Hypothalamus (tissue), 51 donors: ENCODE measurements at regions not wholly inside any gene's neighbourhood (a gene's known extent, or its start where the extent isn't known, plus 50 kb on each side); places are given as distances from the start of the nearest gene placed in this dataset.
A peak's percentile ranks its signal among the peaks of the same experiment; 100 is the strongest.

Experiments used
- DNase-seq, 51 donors: peaks; one replicate each; lab custom pipeline; 2025; lab: John Stamatoyannopoulos, UW

DNA sequence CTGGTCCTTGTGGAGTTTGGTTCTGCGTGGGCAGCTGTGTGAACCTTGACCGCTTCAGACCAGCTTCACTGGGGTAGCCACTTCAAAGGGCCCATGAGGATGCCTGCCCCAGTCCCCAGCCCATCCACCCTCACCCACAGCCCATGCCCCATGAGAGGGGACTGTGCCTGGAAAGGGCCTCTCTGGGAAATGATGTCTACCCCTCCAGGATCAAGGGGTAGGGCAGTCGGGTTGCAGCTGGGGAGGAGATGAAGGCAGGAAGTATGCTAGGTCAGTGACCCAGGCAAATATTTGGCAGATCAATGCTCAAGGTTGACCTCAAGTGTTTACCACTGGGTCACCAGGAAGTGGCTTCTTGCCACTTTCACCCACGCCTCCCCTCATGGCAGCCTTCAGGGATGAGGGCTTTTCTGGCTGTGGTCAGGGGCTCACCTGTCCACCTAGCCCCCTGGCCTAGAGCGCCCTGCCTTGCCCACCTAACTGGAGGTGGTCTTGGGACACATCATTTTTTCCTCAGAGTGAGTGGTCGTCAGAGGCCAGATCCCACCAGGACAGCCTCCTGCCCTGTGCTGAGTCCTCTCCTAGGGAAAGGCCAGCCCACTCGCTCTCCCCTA, 109.5 kb downstream of the SNX5 start:
- DNase-seq: no peak

DNA sequence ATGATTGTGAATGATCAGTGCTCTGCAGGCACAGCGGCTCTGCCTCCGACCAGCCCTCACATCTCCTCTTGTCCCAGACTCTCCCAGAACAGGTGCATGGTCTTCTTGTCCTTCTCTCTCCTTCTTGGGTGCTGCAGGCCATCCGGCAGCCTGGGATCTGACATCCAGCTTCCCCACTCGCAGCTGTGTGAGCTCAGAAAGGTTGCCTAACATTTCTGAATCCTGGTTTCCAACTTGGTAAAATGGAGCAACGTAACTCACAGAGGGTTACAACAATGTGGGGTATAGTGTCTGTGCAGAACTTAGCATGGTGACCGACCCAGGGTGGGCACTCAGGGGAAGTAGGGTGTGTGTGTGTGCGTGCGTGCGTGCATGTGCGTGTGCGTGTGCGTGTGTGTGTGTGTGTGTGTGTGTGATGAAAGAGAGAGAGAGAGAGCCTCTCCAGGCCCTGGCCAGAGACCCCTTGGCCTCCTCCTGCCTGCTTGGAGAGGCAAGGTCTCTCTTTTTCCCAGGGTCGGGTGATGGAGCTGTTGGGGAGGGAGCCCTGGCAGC, 110.1 kb downstream of the SNX5 start:
- no peak for DNase-seq

DNA sequence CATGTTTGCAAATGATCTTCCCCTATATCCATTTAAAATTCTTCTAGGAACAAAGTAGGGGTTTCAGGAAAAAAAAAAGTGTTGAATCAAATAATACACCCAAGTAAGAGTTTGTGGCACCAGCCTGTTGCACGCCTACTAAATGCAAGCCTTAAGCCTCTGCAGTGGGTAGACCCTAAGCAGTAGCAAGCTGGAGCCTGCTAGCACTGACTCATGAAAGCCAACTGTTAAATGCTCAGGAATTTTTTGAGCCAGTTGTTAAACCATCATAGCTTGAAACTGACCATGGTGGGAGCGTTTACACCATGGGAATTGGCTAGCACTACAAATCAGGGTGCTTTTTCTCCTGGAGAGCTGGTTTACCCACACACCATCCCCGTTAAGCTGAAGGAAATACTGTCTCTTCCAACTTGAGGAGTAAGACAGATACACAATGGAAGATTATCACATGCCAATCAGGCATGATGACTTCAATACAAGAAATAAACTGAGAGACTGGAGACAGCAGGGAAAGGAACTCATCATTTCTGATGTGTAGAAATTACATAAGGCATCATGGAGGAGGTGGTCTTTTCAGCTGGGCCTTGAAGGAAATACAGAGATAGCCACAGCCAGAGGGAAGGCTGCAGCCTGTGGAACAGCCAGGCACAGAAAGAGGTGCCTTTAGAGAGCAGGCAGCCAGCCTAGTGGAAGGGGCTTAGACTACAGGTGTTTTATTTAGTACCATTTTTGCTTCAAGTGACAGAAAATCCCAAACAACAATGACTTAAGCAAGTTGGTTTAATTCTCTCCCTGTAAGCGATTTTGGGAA, 110.8 kb downstream of the SNX5 start:
- DNase-seq: no peak

DNA sequence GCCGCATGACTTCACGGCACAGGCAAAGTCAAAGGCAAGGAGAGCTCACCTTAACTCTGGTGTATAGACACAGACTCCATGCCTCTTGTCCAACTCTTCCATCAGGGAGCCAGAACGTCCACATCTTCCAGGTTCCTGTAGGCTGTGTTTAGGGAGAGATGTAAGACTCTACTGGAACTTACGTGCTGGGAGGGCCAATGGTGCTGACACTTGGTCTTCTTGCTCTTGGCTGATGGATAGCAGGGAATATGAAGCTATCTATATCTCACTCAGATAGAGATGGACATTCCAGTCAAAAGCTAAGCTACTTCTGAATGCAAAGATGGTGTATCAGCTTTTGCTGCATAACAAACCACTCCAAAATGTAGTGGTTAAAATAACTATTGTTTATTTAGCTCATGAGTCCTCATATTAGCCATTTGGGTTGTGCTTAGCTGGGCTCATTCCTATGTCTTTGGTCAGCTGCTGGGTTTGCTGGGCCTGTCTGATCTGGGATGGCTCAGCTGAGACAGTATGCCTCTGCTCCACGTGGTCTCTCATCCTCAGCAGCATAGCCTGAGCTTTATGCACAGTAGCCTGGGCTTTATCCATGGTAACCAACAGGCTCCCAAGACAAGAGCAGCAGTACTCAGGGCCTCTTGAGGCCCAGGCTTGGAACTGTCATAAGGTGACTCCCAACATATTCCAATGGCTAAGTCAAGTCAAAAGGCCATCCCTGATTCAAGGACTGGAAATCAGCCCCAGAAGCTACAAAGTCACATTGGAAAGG, 111.6 kb downstream of the SNX5 start:
- DNase-seq: no peak

DNA sequence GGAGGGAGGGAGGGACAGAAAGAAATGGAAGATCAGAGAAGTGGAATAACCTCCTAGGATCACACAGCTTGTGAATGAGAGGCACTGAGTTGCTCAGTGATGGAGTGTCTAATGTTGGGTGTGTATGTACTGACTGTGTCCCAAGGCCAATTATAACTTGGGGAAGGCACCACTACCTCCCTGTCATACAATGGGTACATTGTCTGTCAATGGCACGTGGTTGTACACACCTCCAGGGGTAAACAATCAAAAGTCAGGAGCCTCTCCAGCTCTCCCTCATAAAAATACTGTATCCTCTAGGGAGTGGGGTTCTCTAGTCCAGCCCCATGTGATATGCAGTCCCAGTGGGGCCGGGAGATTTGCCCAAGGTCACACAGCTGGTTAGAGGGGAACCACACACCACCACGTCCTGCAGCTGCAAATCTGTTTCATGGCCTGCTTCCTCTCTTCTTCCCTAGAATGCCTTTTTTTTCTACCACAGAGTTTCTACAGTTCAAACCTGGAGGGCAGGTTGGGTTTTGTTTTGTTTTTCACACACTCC, 112.5 kb downstream of the SNX5 start:
- DNase-seq: no peak

DNA sequence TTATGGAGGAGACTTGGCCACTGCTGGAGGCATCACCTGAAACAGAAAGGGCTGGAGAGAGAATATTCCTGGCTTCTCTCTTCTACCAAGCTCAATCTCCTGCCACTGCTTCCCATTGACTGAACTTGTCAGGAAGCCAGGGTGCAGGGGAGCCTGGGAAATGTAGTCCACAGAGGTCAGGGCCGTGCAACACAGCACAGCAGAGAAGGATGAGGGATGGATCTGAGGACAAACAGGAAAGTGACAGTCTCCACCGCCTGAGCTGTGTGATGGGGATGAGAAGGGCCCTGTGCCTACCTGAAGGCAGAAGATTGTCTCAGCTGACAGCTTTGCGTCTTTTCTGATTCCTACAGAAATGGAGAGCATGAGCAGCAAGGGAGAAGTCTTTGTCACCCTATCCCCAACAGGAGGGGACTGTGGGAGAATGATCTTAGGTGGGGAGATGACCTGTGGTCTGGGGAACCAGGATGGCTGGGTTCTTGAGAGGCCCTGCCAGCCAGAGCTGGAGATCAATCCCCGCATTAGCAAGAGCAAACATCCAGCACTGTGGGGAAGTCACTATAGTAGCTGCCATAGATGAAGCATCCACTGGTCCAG, 114.2 kb downstream of the SNX5 start:
- peak in 32 of 51 donors; percentile 4 to 65 (median 27) for DNase-seq

DNA sequence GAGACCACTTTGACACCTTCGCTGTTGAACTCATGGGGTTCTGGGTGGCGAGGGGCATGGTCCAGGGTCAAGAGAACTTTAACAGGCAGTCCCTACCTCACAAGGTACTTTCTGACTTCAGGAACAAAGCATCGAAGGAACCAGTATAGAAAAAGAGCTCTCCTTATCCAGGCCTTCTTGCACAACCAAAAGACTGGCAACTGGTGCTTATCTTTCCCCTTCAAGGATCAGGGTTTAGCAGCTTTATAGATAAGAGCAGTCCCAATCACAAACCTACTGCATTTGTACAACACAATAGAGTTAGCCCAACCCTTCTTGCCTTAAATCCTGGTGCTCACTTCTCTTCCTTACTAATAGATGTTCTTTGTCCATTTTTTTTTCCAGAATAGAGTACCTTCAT, 116.3 kb downstream of the SNX5 start:
- DNase-seq: no peak

DNA sequence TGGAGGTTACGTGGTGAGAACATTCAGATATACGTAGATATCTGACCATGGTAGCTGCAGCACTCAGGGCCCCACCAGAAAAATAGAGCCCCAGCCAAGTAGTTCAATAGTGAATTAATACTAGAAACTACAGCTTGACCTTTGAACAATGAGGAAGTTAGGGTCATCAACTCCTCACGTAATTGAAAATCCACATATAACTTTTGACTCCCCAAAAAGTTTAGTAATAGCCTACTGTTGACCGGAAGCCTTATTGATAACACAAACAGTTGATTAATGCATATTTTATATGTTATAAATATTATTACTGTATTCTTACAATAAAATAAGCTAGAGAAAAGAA, 117.9 kb downstream of the SNX5 start:
- no peak for DNase-seq

DNA sequence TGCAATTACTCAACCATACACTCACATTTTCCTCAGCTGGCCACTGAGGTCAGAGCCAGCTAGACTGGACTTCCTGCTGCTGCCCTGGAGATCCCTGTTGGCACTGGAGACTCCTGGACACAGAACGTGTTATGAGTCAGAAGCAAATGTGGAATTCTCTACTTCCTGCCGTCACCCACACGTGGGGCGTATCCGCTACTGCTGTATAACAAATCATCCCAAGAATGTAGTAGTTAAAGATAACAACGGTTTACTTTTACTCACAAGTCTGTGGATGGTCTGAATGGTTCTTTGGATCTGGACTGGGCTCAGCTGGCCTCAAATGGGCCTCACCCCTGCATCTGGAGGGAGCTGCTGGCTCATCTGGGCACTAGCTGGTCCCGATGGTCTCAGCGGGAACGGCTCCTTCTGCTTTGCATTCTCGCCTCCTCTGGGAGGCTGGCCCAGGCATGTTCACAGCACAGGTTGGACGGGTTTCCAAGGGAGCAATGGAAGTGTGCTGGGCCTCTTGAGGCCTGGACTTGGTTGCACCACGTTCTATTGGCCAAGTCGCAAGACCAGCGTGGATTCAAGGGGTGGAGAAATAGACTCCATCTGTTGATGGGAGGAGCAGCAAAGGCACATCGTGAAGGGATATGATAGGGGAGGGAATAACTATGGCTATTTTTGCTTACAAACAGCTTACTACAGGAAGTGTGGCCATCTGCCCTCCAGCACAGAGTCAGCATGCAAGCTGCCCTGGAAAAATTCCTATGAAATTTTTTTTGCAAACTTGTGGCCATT, 118.5 kb downstream of the SNX5 start:
- DNase-seq: no peak

DNA sequence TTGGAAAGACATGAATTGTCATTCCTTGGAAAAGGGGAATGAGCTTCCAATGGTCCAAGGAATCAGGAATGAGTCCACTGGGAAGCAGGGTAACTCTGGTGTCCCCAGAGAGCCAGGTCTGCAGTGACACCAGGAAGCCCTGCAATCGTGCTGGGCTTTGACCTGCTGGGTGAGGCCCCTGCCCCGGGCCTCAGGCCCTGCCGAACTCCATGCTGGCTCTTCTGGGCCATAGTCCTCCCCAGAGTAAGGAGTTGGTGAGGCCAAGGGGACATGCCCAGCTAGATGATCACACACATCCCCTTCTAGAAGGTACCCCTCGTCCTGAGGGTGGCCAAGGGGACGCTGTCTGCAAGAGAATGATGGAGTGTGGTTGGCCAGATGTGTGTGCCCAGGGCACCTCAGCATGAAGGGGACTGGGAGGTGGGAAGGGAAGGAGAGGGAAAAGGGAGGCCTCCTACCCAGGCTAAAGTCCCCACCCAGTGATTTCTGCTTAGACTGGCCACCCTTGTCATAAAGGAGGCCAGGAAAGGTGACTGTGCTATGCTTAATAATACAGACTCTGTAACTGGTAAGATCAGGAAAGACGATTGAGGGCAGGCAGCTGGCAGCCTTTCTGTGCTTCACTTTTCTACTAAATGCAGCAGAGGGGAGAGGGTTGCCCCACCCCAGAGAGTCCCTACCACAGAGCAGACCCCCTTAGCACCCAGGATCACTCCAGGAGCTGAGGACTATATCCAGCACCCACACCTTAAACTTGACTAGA, 119.3 kb downstream of the SNX5 start:
- DNase-seq: no peak

DNA sequence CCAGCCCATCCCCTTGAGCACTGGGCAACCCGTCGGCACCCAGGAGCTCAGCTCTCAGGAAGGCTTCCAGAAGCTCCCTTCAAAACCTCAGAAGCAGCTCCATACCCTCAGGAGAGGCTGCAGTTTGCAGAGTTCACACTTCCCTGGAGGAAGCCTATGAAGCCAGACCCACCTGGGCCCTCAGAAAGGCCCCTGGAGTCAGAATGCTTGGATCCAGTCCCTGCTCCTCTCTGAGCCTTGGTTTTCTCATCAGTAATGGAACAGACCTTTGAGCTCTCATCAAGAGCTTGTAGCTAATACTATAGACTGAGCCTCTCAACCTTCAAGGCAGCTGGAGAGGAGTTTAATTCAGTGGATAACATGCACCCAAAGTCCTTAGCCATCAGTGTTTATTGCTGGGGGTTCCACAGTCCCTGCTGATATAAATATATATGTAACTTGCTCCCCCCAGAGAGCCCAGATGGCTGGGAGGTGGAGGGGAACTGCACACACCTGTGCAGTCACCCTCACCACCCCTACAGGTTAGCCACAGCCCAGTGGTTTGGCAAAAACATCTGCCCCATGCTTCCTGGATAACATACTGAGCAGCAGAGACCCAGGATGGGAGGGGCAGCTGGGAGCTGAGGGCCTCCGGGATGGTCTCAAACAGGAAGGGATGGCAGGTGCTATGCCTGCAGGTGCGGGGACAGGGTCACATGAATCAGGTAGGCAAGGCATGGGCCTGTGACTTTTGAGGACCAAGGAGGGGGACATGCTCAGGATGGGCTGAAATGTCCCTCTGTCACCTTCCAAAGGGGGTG, 120.1 kb downstream of the SNX5 start:
- no peak for DNase-seq

DNA sequence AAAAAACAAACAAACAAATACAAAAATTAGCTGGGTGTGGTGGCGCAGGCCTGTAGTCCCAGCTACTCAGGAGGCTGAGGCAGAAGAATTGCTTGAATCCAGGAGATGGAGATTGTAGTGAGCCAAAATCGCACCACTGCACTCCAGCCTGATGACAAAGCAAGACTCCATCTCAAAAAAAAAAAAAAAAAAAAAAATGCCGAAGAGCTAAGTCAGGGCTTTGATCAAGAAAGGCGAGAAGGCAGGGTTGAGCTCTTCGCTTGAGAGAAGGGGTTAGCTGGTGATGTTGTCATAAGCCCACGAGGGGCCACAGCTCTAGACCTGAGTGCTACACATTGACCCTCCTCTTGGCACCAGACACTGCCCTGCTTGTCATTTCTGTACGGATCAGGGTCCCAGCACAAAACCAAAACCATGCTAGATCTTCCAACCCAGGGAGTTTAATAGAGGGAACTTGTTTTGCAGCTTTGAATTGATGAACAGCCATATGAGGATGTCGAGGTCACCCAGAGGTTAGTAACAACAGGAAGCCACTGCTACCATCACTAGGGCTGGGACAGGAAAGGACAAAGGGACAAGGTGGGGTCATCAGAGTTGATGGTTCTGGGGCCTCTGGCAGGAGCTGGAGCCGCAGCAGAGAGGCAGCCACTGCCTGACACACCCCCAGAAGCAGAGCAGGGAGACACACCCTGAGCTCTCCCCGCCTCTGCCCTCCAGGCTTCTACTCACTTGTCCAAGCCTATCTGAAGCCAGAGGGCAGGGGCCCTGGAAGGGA, 122.7 kb downstream of the SNX5 start:
- DNase-seq: no peak

DNA sequence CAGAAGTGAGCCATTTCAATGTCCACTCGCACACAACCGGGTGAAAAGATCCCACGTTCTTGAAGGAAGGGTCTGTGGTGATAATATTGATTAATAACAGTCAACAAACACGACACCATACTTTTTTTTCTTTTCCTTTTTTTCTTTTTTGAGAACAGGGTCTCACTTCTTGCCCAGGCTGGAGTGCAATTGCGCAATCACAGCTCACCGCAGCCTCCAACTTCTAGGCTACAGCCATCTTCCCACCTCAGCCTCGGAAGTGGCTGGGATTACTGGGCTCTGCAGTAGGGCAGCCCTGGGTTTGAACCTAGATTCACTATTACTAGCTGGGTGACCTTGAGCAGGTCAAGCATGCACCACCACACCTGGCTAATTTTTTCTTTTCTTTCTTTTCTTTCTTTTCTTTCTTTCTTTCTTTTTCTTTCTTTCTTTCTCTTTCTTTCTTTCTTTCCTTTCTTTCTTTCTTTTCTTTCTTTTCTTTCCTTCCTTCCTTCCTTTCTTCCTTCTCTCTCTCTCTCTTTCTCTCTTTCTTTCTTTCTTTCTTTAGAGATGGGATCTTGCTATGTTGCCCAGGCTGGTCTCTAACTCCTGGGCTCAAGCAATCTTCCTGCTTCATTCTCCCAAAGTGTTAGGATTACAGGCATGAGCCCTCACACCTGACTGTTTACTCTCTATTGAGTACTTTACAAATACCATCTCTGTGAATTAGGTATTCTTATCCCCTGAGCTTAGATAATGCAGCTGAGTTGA, 123.9 kb downstream of the SNX5 start:
- no peak for DNase-seq

DNA sequence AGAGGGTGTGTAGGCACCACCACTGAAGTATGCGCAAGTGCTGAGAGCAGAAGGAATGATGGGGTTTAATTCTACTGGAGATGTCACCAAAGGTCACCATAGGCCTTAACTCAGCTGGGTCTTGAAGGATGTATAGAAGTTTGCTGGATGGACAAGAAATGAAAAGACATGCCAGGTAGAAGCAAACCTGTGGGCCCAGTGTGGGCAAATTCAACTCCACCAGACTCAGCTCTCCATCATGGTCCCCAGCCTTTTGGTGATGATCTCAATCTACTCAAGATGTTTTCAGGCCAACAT, 124.5 kb downstream of the SNX5 start:
- no peak for DNase-seq

DNA sequence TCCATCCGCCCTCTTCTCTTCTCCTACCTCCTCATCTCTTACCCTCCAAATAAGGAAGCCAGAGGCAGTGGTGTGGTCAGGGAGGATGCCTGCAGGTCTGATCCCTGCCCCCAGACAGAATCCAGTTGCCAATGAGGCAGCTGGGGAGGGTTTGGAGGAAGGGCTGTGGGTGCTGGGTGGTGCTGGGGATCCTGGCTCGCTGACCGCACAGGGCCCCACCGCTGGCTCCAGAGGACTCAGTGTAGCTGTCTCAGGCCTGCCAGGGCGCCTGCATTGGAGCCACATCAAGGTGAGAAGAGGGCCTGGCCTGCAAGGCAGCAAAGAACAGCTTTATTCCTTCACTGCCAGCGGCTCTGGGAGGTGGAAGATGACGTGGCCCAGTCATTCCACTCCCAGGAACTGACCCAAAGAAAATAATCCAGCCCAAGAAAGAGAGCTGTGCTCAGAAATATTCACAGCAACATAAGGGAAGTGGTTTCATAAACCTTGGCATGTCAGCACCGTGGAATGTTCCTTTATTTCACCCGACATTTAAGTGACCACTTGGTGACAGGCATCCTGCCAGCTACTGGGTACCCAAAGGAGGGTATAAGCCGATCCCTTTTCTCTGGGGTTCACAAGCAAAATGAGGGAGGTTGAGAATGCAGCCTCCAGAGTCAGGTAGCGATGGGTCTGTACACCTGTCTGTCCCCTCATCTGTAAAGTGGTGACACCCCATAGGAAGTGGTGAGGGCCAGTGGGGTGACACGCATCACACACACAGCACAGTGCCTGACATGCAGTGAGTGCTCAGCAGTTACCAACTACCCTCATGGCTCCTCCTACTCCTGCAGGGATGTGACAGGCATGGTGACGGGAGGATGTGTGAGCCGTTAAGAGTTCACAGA, 125.1 kb downstream of the SNX5 start:
- DNase-seq: no peak

DNA sequence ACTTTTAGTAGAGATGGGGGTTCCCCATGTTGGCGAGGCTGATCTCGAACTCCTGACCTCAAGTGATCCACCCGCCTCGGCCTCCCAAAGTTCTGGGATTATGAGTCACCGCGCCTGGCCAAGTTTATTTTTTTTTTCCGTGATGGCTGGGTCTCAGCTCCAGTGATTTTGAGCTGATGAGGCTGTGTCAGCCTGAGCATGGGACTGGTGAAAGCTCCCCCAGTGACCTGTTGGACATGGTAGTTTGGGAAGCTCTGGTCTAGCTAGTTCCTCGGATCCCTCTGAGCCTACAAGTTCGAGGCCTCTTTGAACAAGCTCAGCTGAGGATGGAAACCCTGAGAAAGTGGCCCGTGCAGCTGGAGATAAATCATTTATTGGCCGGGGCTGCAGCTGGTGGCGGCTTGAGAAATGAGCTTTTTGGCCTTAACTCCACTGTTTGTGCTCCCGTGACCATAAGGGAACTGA, 126.8 kb downstream of the SNX5 start:
- DNase-seq: no peak
